ELF-1 (cell line): ENCODE measurements at regions not wholly inside any gene's neighbourhood (a gene's known extent, or its start where the extent isn't known, plus 50 kb on each side); places are given as distances from the start of the nearest gene placed in this dataset.

Experiments
- DNase-seq: peaks from one replicate; pipeline ENCODE4 v3.0.0-alpha.2; 2016; ENCODE audit warnings: low read depth, low spot score

DNA sequence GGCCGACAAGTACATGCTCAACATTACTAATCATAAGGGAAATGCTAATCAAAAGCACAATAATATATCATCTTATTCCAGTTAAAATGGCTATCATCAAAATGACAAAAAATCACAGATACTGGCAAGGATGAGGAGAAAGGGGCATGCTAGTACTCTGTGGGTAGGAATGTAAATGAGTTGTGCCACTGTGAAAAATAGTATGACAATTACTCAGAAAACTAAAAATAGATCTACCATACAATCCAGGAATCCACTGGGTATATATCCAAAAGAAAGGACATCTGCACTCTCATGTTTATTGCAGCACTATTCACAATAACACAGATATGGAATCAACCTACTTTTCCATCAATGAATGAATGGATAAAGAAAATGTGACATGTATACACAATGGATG lies 1256.5 kb downstream of the SI start:
- no peak for DNase-seq

DNA sequence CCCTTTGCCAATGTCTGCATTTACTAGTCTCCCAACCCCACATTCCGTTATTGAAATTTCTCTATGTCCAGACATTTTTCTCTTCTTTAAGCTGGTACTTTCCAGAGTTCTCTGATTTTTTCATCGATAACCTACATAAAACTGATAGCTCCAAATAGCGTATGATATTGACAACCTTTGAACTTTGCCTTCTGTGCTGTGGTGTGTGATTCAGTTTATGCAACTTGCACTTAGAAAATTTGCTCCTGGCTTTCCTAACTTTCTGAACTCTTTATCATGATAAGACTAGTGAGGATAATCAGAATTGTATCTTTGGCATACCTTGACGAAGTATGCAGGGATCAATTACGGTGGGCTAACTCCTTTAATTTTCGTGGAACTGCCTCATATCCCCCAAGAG lies 1261.3 kb downstream of the SI start:
- no peak for DNase-seq

DNA sequence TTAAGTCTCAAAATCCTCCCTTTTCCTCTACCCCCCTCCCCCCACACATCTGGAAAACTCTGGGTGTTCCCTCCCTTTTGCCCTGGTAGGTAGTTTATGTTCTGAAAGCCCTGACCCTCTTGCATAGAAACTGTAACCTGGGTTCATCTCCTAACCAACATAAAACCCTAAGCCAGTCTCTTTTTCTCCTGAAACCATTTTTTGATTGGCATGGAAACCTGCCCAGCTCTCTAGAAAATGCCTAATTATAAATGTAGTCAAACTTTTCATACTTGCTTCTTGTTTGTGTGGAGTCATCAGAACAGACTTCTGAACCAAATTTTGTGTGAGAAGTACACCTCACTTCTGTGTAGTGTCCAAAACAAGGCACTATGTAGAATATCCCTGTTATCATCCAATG lies 1264.4 kb downstream of the SI start:
- DNase-seq = no peak

DNA sequence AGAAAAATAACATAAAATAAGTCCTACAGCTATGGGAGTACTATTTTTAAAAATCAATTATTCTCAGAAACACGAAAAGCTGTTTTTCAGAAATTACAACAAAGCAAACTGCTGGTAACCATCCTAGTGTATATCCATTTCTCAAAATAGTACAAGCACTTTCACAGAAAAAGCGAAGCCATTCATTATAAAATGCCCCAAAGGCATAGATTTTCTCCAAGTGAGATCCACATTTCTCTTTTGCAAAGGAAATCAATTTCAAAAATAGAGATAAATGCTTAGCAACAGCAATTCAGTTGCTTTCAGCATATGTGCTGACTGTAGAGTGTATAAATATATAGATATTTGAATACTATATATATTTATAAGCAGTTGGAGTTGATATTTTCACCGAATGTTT lies 1266.3 kb downstream of the SI start:
- DNase-seq = no peak

DNA sequence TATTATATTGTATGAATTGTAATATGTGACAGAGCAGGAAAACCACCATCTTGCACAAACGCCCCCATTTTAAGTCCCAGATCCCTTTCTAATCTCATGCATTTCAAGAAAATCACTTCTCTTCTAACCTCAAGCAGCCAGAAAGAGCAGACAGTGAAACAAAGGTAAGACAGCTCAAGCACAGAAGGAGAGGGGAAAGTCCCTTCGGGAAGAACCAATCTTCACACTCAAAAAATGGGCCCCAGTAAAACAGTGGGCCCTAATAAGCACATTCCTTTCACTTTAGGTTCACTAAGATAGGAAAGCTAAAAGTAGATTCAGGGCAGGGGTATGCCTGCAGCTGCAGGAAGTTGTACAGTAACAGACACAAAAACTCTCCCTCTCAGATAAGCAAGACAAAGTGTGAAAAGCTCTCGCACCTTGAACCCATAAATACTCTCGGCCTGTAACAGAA lies 1268.7 kb downstream of the SI start:
- no peak for DNase-seq

DNA sequence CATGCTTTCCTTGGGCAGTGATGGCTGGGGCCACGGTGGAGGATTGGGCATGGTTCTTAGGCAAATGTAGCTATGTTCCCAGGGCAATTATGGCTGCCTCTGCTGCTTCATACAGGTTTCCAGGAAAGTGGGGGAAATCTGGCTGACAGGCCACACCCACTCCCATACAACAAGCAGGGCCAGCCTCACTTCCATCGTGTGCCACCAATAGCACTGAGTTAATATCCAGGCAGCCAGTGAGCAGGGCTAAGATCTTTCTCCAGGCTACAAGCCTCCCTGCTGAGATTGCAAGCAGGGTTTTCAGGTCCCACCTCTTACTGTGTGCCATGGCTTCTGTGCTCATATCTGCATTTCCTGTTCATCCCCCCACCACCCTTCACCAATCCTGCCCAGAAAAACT lies 1291.9 kb downstream of the SI start:
- DNase-seq = no peak

DNA sequence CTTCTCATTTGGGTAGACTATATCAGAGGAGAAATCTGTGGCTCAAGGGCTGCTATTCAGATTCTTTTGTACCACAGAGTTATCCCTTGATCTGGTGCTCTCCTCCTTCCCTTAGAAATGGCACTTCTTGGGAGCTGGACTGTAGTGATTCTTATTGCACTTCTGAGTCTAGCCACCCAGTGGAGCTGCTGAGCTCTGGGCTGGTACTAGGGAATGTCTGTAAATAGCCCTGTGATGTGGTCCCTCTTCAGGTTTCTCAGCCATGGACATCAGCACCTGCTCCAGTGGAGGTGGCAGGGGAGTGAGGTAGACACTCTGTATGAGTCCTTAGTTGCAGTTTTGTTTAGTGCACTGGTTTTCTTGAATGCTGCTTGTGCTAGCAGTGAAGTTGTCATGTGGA lies 1292.6 kb downstream of the SI start:
- DNase-seq = peak; percentile 73

DNA sequence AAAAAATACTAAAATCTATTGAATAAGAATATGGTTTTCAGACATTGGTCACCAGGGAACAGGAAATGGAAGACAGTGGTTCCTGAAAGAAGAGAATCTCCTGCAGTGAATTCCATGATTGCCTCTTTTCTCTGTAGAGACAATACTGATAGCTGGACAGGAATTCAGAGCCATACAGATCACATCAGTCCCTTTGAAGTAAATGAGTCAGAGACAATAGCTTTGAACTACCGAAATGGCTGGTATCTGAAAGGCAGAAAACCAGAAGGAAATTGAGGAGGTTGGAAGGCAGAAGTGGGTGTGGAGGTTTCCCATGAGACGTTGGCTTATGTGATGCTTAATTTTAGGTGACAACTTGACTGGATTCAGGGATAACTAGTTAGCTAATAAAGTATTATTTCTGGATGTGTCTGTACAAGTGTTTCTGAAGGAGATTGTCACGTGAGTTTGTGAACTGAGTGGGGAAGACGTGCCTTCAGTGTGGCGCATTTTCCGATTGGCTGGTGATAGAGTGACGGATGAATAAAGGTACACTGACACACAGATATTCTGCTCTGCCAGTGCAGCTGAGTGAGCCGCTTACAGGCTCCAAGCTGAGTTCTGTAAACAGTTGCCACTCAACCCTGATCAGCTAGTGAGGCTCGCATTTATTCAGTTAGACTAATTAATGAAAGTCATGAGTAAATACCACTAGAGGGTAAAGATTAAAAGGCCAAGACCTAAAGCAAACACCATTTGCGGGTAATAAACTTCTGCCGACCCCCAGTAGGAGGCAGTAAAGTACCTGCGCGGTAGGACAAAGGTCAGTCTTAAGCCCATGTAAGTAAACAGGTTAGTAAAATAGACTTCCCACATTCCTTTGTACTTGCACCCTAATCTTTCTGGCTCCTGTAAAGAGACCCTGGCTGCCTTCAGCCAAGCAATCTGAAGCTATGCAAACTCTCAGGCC lies 1298.6 kb downstream of the SI start:
- DNase-seq = peak; percentile 22

DNA sequence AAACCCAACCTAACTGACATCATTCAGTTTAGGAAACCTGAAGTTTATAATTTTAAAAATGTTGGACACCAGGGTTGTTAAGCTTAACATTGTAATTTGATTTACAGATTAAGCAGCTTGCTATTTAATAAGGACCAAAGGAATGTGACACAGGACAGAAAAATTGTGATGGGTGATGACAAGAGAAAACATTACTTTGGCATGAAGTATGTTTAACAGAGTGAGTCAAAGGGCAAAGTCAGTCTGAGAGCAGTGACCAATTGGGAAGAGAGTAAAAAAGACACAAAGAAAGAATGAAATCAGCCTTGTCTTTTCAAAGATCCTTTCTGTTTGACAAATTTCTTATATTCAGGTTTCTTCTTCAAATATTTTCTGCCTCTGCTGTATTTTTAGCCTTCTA lies 1301.6 kb downstream of the SI start:
- no peak for DNase-seq

DNA sequence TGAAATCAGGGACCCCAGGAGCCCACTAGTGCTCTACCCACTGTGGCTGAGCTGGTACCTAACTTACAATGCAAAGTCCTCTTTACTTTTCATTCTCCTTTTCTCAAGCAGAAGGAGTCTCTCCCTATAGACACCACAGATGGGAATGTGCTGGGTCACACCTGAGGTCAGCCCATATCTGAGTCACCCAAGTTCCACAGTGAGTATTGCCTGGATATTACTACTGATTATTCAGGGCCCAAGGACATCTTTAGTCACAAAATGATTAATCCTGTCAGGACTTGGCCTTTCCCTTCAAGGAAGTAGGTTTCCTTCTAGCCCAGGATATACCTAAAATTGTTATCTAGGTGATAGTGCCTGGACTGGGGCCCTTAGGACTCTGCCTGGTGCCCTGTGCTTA lies 1305.2 kb downstream of the SI start:
- no peak for DNase-seq

DNA sequence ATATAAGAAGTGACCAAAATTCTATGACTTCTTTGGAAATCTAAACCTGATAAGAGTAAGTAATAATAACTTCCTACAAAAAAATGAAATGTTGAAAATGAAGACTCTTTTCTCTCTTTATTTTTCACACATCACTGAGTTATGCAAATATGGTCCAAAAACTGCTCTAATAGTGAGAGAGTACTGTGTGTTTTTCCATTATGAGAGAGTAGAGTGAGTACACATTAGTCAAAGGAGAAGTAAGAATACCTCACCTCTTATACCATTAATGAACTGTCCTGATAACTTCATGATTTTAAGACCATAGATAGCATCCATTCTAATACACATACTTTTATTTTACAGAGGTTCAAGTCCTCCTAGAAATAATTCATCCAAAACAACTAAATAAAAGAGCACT lies 1310.2 kb downstream of the SI start:
- DNase-seq = no peak

DNA sequence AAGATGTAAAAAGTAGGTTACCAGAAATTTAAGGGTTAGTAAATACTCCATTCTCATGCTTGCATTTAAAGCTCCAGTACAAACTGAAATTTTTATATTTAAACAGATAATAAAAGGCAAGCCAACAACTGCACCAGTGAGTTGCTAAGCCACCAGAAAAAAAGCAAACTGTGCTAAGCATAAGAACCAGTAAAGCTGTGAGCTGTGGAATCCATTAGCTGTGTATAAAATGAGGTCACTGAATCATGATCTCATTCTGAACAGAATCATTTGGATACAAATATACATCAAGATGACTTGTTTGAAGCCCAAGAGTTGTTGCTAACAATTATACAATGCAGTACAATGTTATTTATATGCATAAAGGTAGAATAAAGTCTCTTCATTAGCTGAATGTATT lies 1312.2 kb downstream of the SI start:
- no peak for DNase-seq

DNA sequence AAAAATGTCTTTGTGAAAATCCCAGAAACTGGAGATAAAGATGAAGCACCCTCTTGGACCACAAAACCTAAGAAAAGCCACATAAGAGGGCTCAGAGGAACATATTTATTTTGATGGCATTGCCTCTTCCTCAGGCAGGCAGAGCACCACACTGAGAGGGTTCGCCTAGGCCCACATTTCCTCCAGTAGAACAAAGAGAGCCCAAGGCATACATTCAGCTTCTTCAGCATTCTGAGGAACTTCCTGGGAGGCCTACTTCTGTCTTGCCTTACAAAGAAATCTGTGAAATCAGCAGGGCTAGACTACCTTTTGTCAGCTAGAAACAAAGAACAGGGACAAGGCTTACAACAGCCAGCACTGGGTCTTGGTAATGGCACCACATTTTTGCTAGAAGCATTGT lies 1325.3 kb downstream of the SI start:
- peak; percentile 9 for DNase-seq

DNA sequence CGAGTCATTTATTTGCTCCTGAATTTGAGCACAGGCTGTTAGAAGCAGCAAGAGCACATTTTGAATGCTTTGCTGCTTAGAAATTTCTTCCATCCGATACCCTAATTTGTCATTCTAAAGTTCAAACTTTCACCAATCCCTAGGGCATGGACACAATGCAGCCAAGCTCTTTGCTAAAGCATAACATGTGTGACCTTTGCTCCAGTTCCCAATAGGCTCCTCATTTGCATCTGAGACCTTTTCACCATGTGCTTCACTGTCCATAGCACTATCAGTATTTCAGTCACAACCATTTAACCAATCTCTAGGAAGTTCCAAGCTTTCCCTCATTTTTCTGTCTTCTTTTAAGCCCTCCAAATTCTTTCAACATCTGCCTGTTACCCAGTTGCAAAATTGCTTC lies 1333.1 kb downstream of the SI start:
- no peak for DNase-seq

DNA sequence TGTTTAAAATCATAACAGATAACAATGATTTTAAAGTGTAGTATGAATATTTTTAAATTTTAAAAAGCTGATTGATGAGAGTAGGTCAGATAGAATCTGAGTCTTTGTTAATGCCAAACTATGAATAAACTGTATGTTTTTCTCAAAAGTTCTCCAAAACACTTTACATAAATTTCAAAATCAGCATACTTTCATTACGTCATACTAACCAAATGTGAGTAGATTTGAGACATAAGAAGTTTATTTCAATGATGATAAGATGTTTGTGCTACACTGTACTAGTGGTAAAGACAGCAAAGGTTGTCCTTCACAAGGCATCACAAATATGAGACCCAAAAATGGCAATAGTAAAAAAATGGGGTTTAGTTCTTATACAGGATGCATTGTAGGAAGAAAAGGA lies 1342.9 kb downstream of the SI start:
- no peak for DNase-seq

DNA sequence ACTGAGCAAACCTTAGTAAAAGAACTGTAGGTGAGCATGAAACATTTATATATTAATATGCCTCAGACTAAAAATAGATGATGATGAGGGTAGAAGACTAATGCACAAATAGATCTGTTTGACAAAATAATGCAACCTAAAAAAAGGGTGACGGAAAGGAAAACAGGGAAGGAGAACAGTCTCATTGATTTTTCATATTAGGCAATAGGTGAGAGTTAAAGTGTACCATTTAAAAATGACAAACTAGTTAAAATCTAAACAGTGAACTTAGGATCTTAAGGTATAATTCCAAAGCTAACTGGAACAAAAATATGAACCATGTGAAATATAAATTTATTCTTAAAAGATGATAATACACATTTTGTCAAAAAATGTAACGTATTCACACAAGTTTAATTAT lies 1347.6 kb downstream of the SI start:
- no peak for DNase-seq

DNA sequence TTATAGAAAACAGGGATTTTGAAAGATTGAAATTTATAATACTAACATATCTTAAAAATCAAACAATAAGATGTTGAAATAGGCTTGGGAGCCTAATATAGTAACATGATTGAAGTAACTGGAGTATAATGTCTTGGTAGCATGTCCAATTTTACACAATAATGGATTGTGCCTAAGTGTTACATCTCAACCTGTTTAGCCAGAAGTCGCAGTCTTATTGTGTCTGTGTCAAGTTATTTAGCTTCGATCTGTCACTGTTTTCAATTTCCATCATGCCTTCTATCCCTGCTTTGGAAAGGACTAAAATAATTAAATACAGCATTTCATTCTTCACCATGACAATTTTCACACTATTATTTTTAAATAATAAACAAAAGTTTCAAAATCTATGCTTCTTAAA lies 1352.2 kb downstream of the SI start:
- DNase-seq = no peak

DNA sequence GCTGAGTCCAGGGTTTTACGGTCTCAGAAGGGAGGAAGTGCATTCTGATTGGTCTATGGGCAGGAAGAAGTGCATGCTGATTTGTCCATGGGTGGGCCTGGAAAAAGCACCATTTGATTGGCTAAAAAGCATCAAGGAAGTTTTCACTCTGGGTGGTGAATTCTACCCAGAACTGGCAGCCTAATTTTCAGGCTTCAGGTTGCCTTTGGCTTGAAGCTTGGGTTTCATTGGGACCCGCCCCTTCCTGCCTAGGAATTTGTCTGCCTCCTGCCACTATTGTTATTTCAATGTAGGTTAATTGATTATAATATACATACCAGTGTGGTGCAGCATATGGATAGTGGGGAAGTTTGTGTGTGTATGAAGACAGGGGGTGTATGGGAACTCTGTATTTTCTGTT lies 1355.9 kb downstream of the SI start:
- peak; percentile 60 for DNase-seq

DNA sequence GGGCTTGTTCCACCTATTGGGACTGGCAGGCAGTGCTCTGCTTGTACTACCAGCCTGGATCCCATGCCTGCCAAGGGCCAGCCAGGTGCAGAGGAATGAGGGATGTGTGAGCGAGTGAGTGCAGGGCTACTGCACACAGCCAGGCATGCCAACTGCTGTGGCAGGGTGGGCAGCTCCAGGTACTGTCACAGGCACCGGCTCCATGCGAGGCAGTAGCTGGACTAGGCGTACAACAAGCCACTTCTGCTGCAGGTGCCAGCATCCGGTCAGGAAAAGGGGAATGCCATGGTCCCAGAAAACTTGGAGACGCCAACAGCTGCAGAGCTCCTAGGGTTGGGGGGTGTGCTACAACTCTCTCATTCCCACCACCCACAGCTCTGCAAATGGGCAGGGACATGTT lies 1356.7 kb downstream of the SI start:
- no peak for DNase-seq

DNA sequence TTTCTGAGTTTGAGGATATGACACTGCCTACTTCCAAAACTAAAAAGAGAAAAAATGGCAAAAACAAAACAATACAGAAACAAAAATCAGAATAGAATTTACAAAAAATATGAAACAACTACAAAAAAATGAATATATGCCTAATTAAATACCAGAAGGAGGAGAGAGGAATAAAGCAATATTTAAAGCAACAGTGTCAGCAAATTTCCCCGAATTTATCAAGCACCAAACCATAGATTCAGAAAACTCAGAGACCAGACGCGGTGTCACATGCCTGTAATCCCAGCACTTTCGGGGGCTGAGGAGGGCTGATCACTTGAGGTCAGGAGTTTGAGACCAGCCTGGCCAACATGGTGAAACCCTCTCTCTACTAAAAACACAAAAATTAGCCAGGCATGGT lies 1360.9 kb downstream of the SI start:
- DNase-seq = no peak

DNA sequence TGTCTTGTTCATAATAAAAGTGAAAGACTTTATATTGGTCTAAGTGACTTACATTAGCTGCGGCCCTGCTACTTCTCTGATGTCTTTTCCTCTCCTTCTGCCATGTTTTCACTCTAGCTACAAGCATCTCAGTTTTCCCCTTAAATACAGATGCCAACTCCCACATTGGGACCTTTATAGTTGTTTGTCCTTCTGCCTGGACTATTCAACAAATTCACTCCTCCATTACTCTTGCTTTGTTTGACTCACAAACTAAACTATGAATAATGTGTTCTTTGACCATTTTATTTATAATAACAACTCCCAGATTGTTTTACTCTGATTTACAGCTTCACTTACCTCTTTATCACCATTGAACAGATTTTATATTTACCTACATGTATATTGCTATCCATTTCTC lies 1369.9 kb downstream of the SI start:
- DNase-seq = no peak

DNA sequence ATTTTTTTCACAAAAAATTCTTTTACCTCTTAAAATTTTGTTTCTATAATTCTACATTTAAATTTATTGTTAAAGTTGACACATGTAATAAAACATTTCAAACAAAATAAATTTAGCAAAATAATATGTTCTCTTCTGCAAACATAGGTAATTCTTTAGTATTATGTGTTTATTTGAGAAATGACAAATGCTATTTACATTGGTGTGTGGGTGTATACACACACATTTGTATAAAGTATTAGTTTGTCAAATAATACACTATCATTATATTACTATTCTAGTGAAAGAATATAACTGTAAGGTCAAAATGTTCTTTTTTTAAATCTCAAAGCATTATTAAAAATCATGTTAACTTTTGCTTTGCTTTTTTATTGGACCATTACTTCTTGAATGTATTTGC lies 1370.6 kb downstream of the SI start:
- DNase-seq = no peak

DNA sequence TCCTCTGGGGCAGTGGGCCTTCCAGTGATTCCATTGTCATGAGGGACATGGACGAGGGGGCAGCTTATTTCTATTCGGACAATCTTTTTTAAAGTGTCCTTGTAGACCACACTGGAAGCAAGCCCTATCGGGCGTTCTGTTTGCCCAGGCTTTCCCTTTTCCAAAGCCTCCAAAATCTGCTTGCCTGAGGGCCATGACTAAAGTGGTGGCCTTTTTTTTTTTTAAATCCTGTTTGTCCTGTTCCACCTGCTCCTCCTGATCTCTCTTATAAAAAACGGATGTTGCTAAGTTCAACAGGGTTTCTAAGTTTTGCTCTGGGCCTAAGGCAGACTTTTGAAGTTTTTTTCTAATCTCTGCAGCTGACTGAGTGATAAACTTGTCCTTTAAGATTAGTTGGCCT lies 1380.1 kb downstream of the SI start:
- DNase-seq = peak; percentile 69

DNA sequence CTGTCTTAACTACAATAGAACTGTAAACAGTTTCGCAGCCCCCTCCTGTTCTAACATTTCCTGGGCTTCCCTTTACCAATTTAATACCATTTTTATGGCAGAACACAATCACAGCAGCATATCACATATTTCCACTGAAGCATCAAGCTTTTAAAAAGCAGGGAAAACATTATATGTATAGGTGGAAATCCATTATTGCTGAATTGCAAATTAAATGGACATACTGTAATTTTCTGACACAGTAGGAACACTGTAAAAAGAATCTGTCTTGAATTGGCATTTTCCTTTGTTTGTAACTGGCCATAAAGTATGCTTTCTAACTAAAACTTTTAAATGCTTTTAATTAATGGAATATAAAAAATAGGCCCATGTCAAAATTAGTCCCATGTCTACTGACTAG lies 1385.8 kb downstream of the SI start:
- DNase-seq = no peak
